NCI-H146 (cell line): ENCODE measurements at regions not wholly inside any gene's neighbourhood (a gene's known extent, or its start where the extent isn't known, plus 50 kb on each side); places are given as distances from the start of the nearest gene placed in this dataset.
"Not testable (repeated sequence)": the region's sequence is repeated elsewhere in the genome, so short reads cannot be mapped to it uniquely, and the experiment has no call there.

Experiments used
- DNase-seq: peaks from one replicate; lab custom pipeline; 2025; lab: John Stamatoyannopoulos, UW

GRCh38 chr2:61675204-61675603 is 137.0 kb upstream of the XPO1 start:
- DNase-seq: no peak

GRCh38 chr2:61671561-61672315 is 133.6 kb upstream of the XPO1 start:
- no peak for DNase-seq

DNA sequence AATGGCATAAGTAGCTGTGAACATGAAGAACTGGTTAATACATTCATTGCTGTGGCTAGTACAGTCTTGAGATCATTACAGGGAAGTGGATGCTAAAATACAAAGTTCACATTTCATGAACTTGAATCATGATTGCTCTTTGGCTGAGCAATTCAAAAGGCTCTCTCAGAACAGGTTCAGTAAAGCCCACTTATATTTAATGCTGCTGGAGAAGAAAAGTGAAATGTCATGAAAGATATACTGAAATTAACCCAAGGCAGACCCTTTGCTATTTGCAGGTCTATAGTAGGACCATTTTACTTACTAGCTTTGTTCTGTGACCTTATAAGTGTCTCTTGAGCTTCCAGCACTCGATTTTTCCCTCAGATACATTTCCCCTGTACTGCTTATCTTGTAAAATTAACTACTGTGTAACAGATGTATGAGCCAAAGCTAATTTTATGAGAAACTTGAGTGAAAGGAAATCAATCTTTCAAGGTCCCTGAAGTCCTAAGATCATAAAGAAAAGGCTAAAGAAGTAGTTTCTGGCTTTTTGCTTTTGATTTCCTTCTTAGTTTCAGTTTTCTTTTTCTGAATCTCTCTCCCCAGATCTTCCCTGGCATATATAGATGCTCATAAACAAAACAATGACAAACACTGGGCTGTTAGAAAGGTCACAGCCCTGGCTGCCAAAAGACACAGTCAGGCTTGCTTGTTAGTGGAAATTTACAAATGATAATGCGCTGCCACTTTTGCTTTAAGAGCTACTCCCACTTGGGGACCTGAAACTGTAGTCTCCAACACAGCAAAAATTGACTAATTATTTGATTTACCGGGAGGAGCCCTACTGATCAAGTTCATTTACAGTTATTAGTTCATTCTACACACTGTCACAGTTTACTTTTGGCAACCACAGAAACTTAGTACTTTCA is 132.7 kb upstream of the XPO1 start:
- no peak for DNase-seq

GRCh38 chr2:61664190-61664589 is 126.0 kb upstream of the XPO1 start:
- DNase-seq: no peak

DNA sequence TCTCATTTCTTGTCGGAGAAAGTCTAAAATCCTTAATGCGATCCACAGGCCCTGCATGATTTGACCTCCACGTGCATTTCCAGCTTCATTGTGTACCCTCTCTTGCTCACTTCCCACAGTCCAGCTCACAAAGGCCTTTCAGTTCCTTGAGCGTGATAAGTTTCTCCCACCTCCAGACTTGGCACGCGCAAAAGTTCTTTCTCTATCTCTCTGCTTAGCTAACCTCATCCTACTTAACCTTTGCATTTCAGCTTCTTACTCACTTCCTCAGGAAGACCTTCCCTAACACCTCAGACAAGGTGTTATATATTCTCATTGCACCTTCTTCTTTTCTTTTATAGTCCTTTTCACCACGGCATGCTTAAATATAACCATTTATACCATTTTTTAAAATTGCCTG is 124.8 kb upstream of the XPO1 start:
- no peak for DNase-seq

DNA sequence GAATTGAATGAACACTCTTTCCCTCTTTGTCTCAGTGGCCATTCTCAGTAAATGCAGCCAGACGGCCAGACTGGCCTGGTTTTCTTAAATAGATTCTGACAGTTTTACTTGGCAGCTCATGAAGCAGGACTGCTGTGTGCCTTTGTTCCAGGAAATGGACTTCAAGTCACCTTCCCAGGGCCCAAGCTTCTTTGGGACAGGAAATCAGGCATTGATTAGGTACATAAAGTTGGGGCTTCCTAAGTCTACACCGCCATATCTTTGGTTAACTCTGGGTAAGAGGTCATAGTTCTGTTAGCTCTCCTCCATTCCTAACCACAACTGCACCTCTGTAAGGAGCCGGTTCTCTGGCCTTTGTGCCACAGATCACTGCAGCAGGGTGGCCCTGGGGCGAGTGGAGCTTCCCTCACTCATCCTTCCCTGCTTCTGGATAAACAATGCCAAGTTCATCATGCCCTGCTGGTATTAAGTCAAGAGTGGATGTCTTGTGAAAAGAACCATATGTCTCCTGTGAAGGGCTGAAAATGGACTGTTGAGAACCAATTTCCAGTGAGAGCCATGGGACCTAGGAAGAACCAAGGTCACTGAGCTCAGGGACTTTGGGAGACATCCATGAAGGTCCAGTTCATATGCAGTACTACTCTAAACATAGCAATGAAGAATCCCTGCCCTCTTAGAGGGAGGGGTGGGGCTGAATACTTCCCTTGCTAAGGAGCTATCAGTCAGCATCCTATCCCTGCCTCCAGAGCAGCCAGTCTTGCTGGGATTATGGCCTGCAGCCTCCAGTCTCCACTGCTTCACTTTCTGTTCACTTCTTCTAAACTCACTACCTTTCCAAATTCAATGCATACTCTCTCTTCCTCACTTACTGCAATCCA is 122.6 kb upstream of the XPO1 start:
- no peak for DNase-seq

DNA sequence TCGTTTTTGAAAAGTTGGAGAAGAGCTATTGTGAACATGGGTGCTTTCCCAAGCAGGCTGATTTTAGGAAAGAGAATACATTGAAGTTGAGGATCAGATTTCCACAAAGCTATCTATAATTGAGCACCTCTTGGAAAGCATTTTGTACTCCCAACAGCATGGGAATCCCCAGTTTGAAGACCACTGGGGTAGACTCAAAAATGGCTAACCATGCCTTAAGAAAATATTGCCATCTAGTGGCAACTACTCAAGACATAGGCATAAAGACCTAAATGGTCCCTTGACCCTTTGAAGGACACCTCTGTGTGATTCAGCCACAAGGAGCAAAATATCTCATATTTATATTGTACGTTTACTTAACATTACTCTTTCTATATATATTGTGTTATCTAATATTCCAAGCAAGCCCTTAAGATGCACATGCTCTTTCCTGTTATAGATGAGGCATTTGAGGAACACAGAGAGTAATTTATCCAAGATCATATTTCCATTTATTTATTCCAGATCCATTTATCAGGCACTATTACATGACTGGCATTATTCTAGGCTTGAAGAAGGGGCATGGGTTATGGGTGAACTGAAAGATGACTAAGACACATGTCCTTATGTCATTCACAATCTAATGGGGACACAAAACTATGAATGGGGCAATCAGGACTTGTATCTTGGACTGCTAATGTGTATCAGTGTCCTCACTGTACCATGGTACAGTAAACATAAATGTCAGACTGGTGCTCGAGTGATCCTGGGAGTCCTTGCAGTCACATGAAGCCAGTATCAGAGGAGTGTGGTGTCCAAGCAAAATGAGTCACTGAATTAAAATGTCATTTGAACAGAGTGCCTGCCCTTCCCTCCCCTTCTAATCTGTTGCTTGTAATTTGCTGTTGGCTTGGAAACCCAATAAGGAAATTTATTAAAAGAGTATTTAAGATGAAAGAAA is 121.0 kb upstream of the XPO1 start:
- DNase-seq: peak; percentile 52

GRCh38 chr2:61649946-61650345 is 111.8 kb upstream of the XPO1 start:
- DNase-seq: not testable (repeated sequence)

- DNase-seq: no peak
Observed at GRCh38 chr2:61649021-61649420, 110.9 kb upstream of the XPO1 start.

DNA sequence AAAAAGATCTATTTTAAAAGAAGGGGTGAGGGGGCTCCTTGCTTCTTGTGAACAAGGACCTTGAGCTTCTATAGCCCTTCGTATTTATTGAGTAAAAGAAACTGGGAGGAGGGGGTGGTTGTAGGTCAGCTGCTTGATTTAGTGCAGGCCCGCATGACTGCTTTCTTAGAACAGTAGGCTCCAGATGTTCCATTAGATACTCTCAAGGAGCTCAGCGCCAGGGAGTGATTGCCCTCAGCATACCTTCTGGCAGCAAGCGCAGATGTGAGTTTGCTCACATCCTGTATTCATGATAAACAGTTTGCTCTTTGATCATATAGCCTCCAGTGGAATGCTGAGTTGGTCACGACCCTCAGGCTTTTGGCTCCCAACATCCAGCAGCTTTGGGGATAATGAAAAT is 108.9 kb upstream of the XPO1 start:
- DNase-seq: no peak

DNA sequence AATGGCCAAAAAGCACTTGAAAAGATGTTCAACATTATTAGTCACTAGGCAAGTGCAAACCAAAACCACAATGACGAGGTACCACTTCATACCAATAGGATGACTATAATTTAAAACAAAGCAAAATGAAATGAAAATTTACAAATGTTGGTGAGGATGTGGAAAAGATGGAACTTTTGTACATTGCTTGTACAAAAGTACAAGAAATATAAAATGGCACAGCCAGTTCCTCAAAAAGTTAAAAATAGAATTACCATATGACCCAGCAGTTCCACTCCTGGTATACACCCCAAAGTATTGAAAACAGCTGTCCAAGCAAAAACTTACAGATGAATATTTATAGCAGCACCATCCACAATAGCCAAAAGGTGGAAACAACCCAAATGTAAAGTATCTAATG is 107.8 kb upstream of the XPO1 start:
- no peak for DNase-seq

GRCh38 chr2:61643153-61643552 is 105.0 kb upstream of the XPO1 start:
- DNase-seq: not testable (repeated sequence)

GRCh38 chr2:61640406-61640805 is 102.2 kb upstream of the XPO1 start:
- no peak for DNase-seq

DNA sequence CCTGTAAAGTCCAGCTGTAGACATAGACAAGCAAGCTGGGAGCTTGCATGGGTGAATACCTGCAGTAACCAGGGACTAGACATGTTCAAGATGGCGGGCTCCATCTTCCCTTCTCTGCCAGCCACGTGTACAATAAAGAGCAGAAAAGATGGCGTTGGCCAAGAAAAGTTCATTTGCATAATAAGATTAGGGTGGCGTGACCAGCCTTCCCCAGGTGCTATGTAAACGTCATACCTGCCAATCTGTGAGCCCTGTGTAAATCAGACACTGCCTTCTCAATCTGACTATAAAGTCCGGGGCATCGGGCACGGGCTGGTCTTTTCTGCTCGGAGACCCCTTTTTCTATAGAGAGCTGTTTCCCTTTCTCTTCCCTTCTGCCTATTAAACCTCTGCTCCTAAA is 101.6 kb upstream of the XPO1 start:
- no peak for DNase-seq

DNA sequence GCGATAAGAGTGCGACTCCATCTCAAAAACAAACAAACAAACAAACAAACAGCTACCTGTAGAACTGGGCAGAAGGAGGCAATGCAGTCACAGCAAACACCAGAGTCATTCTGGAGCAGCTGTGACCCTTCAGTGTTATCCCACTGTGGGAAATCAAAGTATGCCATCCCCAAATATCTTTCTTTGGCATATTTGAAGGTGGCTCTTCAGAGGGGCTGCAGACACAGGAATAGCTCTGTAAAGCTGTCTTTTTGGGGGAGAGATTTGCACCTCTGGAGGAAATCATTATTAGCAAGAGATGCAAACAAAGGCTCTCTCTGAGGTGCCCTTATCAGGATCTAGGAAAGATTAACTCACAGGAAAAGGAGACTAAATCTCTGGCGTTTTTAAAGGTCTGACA is 98.5 kb upstream of the XPO1 start:
- DNase-seq: no peak

DNA sequence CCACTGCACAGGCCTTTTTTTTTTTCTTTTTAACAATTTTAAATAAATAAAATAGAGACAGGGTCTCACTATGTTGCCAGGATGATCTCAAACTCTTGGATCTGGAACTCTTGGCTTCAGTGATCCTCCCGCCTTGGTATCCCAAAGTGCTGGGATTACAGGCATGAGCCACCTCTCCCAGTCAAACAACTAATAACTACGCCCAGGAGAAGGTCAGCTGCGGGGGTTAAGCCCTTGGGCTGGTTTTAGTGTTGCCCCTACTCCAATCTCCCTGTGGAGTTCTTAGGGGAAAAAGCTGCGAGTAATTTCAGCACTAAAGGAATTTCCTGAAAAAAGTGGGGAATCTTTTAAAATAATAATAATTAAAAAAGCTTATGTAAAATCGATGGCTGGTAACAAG is 96.4 kb upstream of the XPO1 start:
- no peak for DNase-seq

DNA sequence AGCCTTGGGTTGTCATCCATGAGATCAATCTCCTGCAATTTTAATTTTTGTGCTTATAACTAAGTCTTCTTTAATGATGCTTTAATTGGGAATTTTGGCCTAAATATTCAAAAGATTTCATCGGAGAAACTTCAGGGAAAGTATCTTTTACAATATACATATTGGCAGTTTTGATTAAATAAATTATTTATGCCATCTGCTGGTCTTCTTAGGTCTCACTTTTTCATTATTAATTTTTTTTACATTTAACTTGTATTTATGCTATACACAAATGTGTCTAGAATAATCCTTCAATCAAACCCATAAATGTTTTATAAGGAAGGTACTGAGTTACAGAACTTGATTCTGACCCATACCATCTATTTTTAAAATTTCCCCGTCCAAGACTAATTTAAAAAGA is 95.1 kb upstream of the XPO1 start:
- no peak for DNase-seq

DNA sequence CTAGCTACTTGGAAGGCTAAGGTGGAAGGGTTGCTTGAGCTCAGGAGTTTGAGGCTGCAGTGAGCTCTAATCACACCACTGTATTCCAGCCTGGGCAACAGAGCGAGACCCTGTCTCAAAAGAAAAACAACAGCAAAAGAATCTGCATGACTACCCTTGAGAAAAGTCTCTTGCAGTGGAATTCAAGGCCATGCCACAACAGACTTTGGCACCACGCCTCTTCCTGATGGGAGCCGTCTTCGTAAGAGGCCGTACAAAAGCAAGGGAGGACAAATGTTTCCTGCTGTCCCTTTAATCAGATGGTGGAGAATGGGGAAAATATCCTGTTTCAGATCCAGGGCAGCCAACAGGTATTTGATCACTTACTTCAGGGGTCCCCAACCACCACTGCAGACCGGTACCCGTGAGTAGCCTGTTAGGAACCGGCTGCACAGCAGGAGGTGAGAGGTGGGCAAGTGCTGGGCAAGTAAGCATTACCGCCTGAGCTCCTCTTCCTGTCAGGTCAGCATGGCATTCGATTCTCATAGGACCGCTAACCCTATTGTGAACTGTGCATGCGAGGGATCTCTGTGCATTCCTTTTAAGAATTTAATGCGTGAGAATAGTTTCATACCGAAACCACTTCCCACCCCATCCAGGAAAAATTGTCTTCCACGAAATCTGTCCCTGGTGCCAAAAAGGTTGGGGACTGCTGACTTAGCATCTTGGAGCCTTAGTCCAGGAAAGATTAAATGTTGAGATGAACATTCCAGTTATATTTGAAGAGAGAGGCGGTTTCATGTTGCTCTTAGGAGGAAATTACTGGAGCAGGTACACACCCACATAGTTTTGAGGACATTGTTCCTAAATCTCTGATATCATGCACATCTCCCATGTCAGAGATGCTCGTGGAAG is 94.4 kb upstream of the XPO1 start:
- no peak for DNase-seq

DNA sequence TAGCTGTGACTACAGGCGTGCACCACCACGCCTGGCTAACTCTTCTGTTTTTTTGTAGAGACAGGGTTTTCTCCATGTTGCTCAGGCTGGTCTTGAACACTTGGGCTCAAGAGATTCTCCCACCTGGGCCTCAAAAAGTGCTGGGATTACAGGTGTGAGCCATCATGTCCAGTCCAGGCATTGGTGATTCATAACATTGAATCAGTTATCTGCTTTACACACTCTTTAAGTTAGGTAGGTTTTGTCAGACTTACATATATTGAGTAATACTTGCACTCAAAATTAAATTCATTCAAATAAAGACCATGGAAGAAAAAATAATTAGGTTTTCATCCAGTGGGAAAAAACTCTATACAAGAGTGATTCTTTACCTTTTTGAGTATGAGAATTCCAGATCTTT is 93.2 kb upstream of the XPO1 start:
- no peak for DNase-seq

DNA sequence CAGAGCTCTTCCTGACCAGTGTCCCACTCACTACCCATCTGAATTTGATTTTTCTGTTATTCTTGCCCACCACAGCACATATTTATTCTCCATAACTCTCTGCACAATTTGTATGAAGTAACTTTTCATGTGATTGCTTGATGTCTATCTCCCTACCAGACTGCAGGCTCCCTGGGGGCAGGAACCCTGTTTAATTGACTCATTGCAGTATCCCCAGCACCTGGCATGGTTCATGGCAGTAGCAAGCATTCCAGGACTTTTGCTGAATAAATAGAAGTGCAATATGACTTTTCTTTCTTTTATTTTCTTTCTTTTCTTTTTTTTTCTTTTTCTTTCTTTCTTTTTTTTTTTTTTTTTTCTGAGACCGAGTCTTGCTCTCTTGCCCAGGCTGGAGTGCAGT is 88.7 kb upstream of the XPO1 start:
- DNase-seq: no peak
